ENCODE measurements at regions not wholly inside any gene's neighbourhood (a gene's known extent, or its start where the extent isn't known, plus 50 kb on each side); places are given as distances from the start of the nearest gene placed in this dataset.

- Mint-ChIP-seq H3K4me1 (ENCODE audit: low read depth, unreplicated experiment) (no peaks in the 10 kb centered on the region), H3K9me3 (ENCODE audit: low read depth, unreplicated experiment) (peaks cover 4% of the 10 kb centered on the region), H3K27ac (ENCODE audit: unreplicated experiment) (no peak overlapping the region), H3K36me3 (ENCODE audit: insufficient read depth, unreplicated experiment) (no peaks in the 10 kb centered on the region), H3K4me3 (ENCODE audit: low read depth, unreplicated experiment) (no peak overlapping the region), H3K27me3 (ENCODE audit: unreplicated experiment) (no peaks in the 10 kb centered on the region)
- intact Hi-C loops (cut with micrococcal nuclease; ENCODE audit: unreplicated experiment) = no loop called here
- TF ChIP-seq CTCF (IDR thresholded peaks at IDR 0.05; ENCODE audit: unreplicated experiment) = no peak
- no peak for DNase-seq
- CTCF ChIA-PET = no interaction called here
- BruUV-seq (replicated peaks) = no TSS peak
Observed at GRCh38 chr6:8269872-8270454, 165.4 kb downstream of the SLC35B3 start.

DNA sequence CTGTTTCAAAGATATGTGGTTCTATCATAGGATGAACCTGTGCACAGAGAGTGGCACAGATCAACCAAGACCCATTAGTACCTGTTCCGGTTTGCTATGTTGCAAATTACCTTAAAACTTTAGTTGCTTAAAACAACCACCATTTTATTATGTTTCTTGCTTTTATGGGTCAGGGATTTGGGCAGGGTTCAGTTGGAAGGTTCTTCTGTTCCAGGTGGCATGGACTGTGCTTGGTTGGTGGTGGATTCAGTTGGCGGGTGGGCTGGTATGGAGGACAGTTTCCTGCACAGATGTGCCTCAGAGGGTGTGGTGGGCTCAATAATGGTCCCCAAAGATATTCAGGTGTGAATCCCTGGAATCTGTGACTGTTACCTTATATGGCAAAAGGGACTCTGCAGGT is 166.3 kb downstream of the SLC35B3 start:
- CTCF ChIA-PET = no interaction called here
- Mint-ChIP-seq H3K4me3 (ENCODE audit: low read depth, unreplicated experiment) (no peak overlapping the region), H3K36me3 (ENCODE audit: insufficient read depth, unreplicated experiment) (no peaks in the 10 kb centered on the region), H3K27me3 (ENCODE audit: unreplicated experiment) (no peaks in the 10 kb centered on the region), H3K4me1 (ENCODE audit: low read depth, unreplicated experiment) (no peaks in the 10 kb centered on the region), H3K27ac (ENCODE audit: unreplicated experiment) (no peak overlapping the region), H3K9me3 (ENCODE audit: low read depth, unreplicated experiment) (peaks cover 4% of the 10 kb centered on the region)
- DNase-seq = no peak
- intact Hi-C loops (cut with micrococcal nuclease; ENCODE audit: unreplicated experiment) = no loop called here
- no TSS peak for BruUV-seq (replicated peaks)
- no peak for TF ChIP-seq CTCF (IDR thresholded peaks at IDR 0.05; ENCODE audit: unreplicated experiment)

GRCh38 chr6:8268606-8269005 is 166.3 kb upstream of the EEF1E1 start:
- CTCF ChIA-PET = no interaction called here
- no peak overlapping the region for H3K27ac Mint-ChIP-seq (ENCODE audit: unreplicated experiment)
- no peaks in the 10 kb centered on the region for H3K27me3 Mint-ChIP-seq (ENCODE audit: unreplicated experiment)
- no peak for DNase-seq
- no TSS peak for BruUV-seq (replicated peaks)
- H3K4me3 Mint-ChIP-seq (ENCODE audit: low read depth, unreplicated experiment) = no peak overlapping the region
- intact Hi-C loops (cut with micrococcal nuclease; ENCODE audit: unreplicated experiment) = no loop called here
- peaks cover 4% of the 10 kb centered on the region for H3K9me3 Mint-ChIP-seq (ENCODE audit: low read depth, unreplicated experiment)
- TF ChIP-seq CTCF (IDR thresholded peaks at IDR 0.05; ENCODE audit: unreplicated experiment) = no peak
- no peaks in the 10 kb centered on the region for H3K4me1 Mint-ChIP-seq (ENCODE audit: low read depth, unreplicated experiment)
- H3K36me3 Mint-ChIP-seq (ENCODE audit: insufficient read depth, unreplicated experiment) = no peaks in the 10 kb centered on the region

DNA sequence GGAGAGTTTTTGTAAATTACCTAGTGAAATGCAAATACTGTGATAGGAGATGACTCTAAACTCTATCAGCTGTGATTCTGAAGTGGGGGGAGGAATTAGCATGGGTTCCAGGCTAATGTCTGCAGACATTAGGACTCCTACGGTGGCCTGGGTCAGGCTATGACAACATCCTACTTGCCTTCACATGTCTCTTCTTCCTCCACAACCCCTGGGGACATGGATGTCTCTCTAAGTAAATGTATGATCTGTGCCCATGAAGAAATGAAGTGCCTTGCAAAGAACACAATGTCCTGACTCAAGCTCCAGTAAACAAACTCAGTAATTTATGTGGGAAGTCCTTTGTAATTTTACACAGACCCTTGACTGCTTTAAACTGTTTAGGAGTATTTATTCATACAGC is 165.8 kb upstream of the EEF1E1 start:
- Mint-ChIP-seq H3K4me3 (ENCODE audit: low read depth, unreplicated experiment) (no peak overlapping the region), H3K4me1 (ENCODE audit: low read depth, unreplicated experiment) (no peaks in the 10 kb centered on the region), H3K36me3 (ENCODE audit: insufficient read depth, unreplicated experiment) (no peaks in the 10 kb centered on the region), H3K27ac (ENCODE audit: unreplicated experiment) (no peak overlapping the region), H3K27me3 (ENCODE audit: unreplicated experiment) (no peaks in the 10 kb centered on the region), H3K9me3 (ENCODE audit: low read depth, unreplicated experiment) (peaks cover 6% of the 10 kb centered on the region)
- DNase-seq = no peak
- BruUV-seq (replicated peaks) = no TSS peak
- intact Hi-C loops (cut with micrococcal nuclease; ENCODE audit: unreplicated experiment) = no loop called here
- no peak for TF ChIP-seq CTCF (IDR thresholded peaks at IDR 0.05; ENCODE audit: unreplicated experiment)
- CTCF ChIA-PET = no interaction called here

Data from Calu3 (cell line).